K562 (cell line): ENCODE measurements at regions not wholly inside any gene's neighbourhood (a gene's known extent, or its start where the extent isn't known, plus 50 kb on each side); places are given as distances from the start of the nearest gene placed in this dataset.

Source experiments
- ATAC-seq: fragments of 200-7000 bp; cut with Tn5 transposase; 3 replicates; pipeline ENCODE4 v1.9.1; 2020; ENCODE audit warnings: moderate library complexity
- BruUV-seq: library from RNA; stranded (reverse); fragments of 400-500 nt; replicated peaks from 2 replicates; lab custom pipeline; 2021; lab: Mats Ljungman, UMichigan
- CTCF ChIA-PET: fragments of 300-600 bp; formaldehyde crosslinking; extraction: SDS; loops from one replicate; lab custom pipeline; 2021; ENCODE audit warnings: low intra/inter-chr PET ratio; lab: Yijun Ruan, JAX
- POLR2A ChIA-PET: fragments of 300-600, 350-650 bp; sonication (Branson Sonifier 250); formaldehyde crosslinking; extraction: SDS; loops from one replicate; lab custom pipeline; 2021; ENCODE audit warnings: antibody characterized with exemption, inconsistent platforms; lab: Yijun Ruan, JAX
- DNase-seq, 4 experiments: peaks; one replicate each; pipeline versions ENCODE4 v3.0.0 to v3.0.0-alpha.2; 2011 to 2018; ENCODE audit warnings: low spot score in 3 of 4, mixed read lengths in 3 of 4; ENCODE audit errors: extremely low read depth in 1 of 4
- FAIRE-seq: peaks from 2 replicates; lab custom pipeline; 2011; peaks lifted over from hg19 to GRCh38; lab: Jason Lieb, UNC
- H2AFZ ChIP-seq: 2 replicates; pipeline ENCODE4 v1.6.0; 2011; ENCODE audit warnings: low read depth, low read length, control low read depth, inconsistent platforms
- H3K27ac ChIP-seq: fragments of 200-600 bp; 3 replicates; pipeline ENCODE4 v1.8.0; 2011; ENCODE audit warnings: low read depth, mild to moderate bottlenecking, control low read depth, inconsistent platforms, low read length, moderate library complexity, mixed read lengths; ENCODE audit errors: extremely low read depth
- H3K27me3 ChIP-seq, 2 experiments: fragments of 300-600 bp in 1 of 2; 2 replicates in 1 of 2; 3 replicates in 1 of 2; pipeline versions ENCODE4 v1.6.0 to v1.8.0; 2011; ENCODE audit warnings: inconsistent platforms in 2 of 2, low read length in 2 of 2, mild to moderate bottlenecking in 1 of 2, mixed read lengths in 1 of 2, moderate library complexity in 1 of 2; ENCODE audit not compliant: control insufficient read depth in 2 of 2, insufficient read depth in 2 of 2
- H3K36me3 ChIP-seq: fragments of 300-600 bp; 3 replicates; pipeline ENCODE4 v1.8.0; 2011; ENCODE audit warnings: mild to moderate bottlenecking, low read length, inconsistent platforms; ENCODE audit not compliant: control insufficient read depth, insufficient read depth
- H3K4me1 ChIP-seq, 2 experiments: fragments of 200-600 bp in 1 of 2; replicated peaks in 1 of 2; 2 replicates in 1 of 2; 3 replicates in 1 of 2; pipeline versions ENCODE4 v1.5.1 to v1.8.0; 2011; ENCODE audit warnings: inconsistent platforms in 2 of 2, low read length in 2 of 2, mild to moderate bottlenecking in 1 of 2, mixed read lengths in 1 of 2, moderate library complexity in 1 of 2; ENCODE audit not compliant: control insufficient read depth in 2 of 2, insufficient read depth in 2 of 2
- H3K4me2 ChIP-seq: 2 replicates; pipeline ENCODE4 v1.6.1; 2011; ENCODE audit warnings: low read length, control low read depth, inconsistent platforms, mixed read lengths; ENCODE audit not compliant: insufficient read depth
- H3K4me3 ChIP-seq: fragments of 200-600 bp; sonication (generic), shearing (Covaris generic); 2 replicates; pipeline ENCODE4 v1.5.1; 2016; ENCODE audit warnings: control low read depth, inconsistent platforms
- H3K79me2 ChIP-seq: fragments of 200-600 bp; 3 replicates; pipeline ENCODE4 v1.8.0; 2011; ENCODE audit warnings: low read length, inconsistent platforms; ENCODE audit not compliant: control insufficient read depth, insufficient read depth
- H3K9ac ChIP-seq, 2 experiments: 2 replicates each; pipeline versions ENCODE4 v1.6.0 to v1.6.1; 2011; ENCODE audit warnings: low read depth in 2 of 2, low read length in 2 of 2, control low read depth in 1 of 2, inconsistent platforms in 1 of 2, mild to moderate bottlenecking in 1 of 2, mixed read lengths in 1 of 2; ENCODE audit not compliant: insufficient read depth in 1 of 2
- H3K9me1 ChIP-seq: one replicate; pipeline ENCODE4 v1.6.0; 2011; ENCODE audit warnings: inconsistent platforms, mild to moderate bottlenecking, low read length, moderate library complexity; ENCODE audit not compliant: control insufficient read depth, insufficient read depth
- H3K9me3 ChIP-seq: replicated peaks from 2 replicates; pipeline ENCODE4 v1.5.1; 2011; ENCODE audit warnings: low read depth, low read length, inconsistent platforms; ENCODE audit not compliant: control insufficient read depth, insufficient read depth
- H4K20me1 ChIP-seq: replicated peaks from 2 replicates; pipeline ENCODE4 v1.6.1; 2011; ENCODE audit warnings: low read length, inconsistent platforms, mixed read lengths; ENCODE audit not compliant: control insufficient read depth, insufficient read depth
- ARID2 ChIP-seq: fragments of 450-650 bp; IDR thresholded peaks from 2 replicates; pipeline ENCODE4 v1.6.1; 2017; ENCODE audit warnings: antibody characterized with exemption, mild to moderate bottlenecking
- ETS2 ChIP-seq: IDR thresholded peaks from 2 replicates; pipeline ENCODE4 v1.6.1; 2016; ENCODE audit warnings: borderline replicate concordance, missing genetic modification characterization, mild to moderate bottlenecking, moderate library complexity, missing compliant biosample characterization; ENCODE audit not compliant: poor library complexity, severe bottlenecking
- HOXB6 ChIP-seq: fragments of 250-450 bp; sonication (Bioruptor Pico); IDR thresholded peaks from 2 replicates; pipeline ENCODE4 v1.5.1; 2022; ENCODE audit warnings: mild to moderate bottlenecking, borderline replicate concordance
- KAT7 ChIP-seq: sonication (generic); formaldehyde crosslinking; IDR thresholded peaks from 2 replicates; pipeline ENCODE4 v1.8.0; 2022; ENCODE audit warnings: missing genetic modification reagents, mild to moderate bottlenecking, borderline replicate concordance
- KDM1A ChIP-seq, 2 experiments: fragments of 450-650 bp; IDR thresholded peaks; 2 replicates each; pipeline ENCODE4 v1.6.1; 2016; ENCODE audit warnings: mild to moderate bottlenecking in 2 of 2
- LARP7 ChIP-seq: fragments of 450-650 bp; IDR thresholded peaks from 2 replicates; pipeline ENCODE4 v1.6.1; 2016
- NCOA6 ChIP-seq: fragments of 450-650 bp; IDR thresholded peaks from 2 replicates; pipeline ENCODE4 v1.6.1; 2017; ENCODE audit warnings: mild to moderate bottlenecking
- NR1H2 ChIP-seq: sonication (generic); formaldehyde crosslinking; IDR thresholded peaks from 2 replicates; pipeline ENCODE4 v1.4.0; 2020; ENCODE audit warnings: mild to moderate bottlenecking, missing genetic modification reagents
- PCBP2 ChIP-seq: fragments of 200-400 bp; formaldehyde crosslinking; IDR thresholded peaks from 2 replicates; pipeline ENCODE4 v1.6.1; 2018; ENCODE audit warnings: low read length, low read depth, mild to moderate bottlenecking, moderate library complexity; ENCODE audit not compliant: poor library complexity, severe bottlenecking
- TAF15 ChIP-seq: fragments of 200-400 bp; formaldehyde crosslinking; IDR thresholded peaks from 2 replicates; pipeline ENCODE4 v1.6.1; 2017; ENCODE audit warnings: mild to moderate bottlenecking, low read depth, low read length, moderate library complexity
- ZNF408 ChIP-seq: fragments of 250-450 bp; sonication (Bioruptor Pico); IDR thresholded peaks from 2 replicates; pipeline ENCODE4 v1.4.0; 2020; ENCODE audit warnings: low read depth, mild to moderate bottlenecking, moderate library complexity
- ZNF695 ChIP-seq: fragments of 450-650 bp; formaldehyde crosslinking; IDR thresholded peaks from 2 replicates; pipeline ENCODE4 v1.4.0; 2020; ENCODE audit warnings: mild to moderate bottlenecking, moderate library complexity
- ZSCAN32 ChIP-seq: fragments of 450-650 bp; formaldehyde crosslinking; IDR thresholded peaks from 2 replicates; pipeline ENCODE4 v1.4.0; 2020; ENCODE audit warnings: mild to moderate bottlenecking, moderate library complexity
- WGBS: fragments of 100-300 bp; shearing (Covaris generic); methylation state at CpG from one replicate; pipeline ENCODE4 v1.1.6; 2016; ENCODE audit warnings: low coverage, mixed read lengths; ENCODE audit not compliant: insufficient coverage; ENCODE audit errors: missing lambda C conversion rate; 5-methylcytosine and 5-hydroxymethylcytosine counted together
- in situ Hi-C: fragments of 300-500 bp; cut with MboI; formaldehyde crosslinking; loops from 4 replicates; pipeline ENCODE4 v1.15.0; 2018; ENCODE audit warnings: inconsistent platforms, mixed read lengths
- intact Hi-C: fragments of 100-400 bp; cut with micrococcal nuclease; formaldehyde crosslinking; loops from 2 replicates; pipeline ENCODE4 v1.14.2; 2022
- TF ChIP-seq, protein P1 (sequence below): fragments of 450-650 bp; IDR thresholded peaks from 2 replicates; pipeline ENCODE4 v1.6.1; 2017; ENCODE audit warnings: antibody characterized with exemption, mild to moderate bottlenecking
- TF ChIP-seq, protein P2 (sequence below): fragments of 200-400 bp; formaldehyde crosslinking; IDR thresholded peaks from 2 replicates; pipeline ENCODE4 v1.6.1; 2017; ENCODE audit warnings: mild to moderate bottlenecking, low read depth, low read length, moderate library complexity

DNA sequence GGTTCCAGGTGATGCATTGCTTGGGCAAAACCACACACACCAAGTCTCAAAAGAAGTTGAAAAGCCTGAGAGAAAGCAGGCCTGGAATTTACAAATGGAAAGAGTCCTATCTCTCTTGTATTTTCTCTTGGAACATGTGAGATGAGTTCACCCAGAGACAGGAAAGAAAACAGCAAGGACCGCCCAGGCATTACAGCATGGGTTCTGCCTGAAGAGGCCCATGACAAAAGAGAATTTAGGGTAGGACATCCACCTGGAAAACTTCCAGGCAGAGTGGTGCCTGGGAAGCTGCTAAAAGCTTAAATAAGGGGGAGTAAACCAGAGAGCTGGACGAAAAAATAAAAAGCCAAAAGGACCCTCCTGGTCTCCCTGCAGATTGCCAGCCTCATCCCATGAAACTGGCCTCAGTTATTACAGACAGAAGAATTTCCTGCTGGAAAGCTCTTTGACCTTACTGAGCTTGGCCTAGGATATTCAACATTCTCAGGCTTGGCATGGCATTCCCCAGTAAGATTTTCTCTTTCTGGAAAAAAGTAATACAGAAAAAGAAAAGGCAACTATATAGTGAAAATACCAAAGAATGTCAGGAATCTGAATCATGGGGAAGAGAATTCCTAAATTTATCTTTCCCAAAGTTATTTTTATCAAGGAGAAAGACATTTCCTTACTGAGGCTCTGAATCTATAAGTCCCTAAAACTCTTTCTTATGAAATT lies 121.3 kb upstream of the NUDT4 start:
- POLR2A ChIA-PET, result interaction anchor here (1.0 to 1.1 kb wide), 2 partner anchors 11 to 59 kb away, joined by 3 to 6 read pairs; no protein-coding TSS in a partner anchor
- in situ Hi-C loops, result no loop called here

More for the DNA sequence above, 121.3 kb upstream of the NUDT4 start:
- Histone ChIP-seq H3K9me3 (no peaks in the 10 kb centered on the region), H4K20me1 (no peaks in the 10 kb centered on the region), H3K9ac (no peak overlapping the region), H3K36me3 (no peaks in the 10 kb centered on the region), H3K9me1 (no peaks in the 10 kb centered on the region), H3K4me1 (no peaks in the 10 kb centered on the region; a peak in 1 of 5 replicates), H3K4me3 (no peak overlapping the region), H3K27ac (no peak overlapping the region), H3K4me2 (no peak overlapping the region), H3K27me3 (no peaks in the 10 kb centered on the region), H2AFZ (no peak overlapping the region), H3K79me2 (no peaks in the 10 kb centered on the region)
- FAIRE-seq, result no peak
- no peak for ATAC-seq
- no TSS peak for BruUV-seq
- DNase-seq, result no peak
- 50% methylated on average over 2 of the region's 2 CpGs for WGBS
- intact Hi-C loops, result no loop called here
- TF ChIP-seq ZNF695 (CRISPR knock-in tag) (no peak), TAF15 (no peak), ZNF408 (no peak), KAT7 (CRISPR knock-in tag) (no peak), ETS2 (no peak), KDM1A (IDR thresholded peaks at IDR 0.05) (no peak), NCOA6 (no peak), ZSCAN32 (CRISPR knock-in tag) (no peak), PCBP2 (no peak), NR1H2 (no peak), HOXB6 (CRISPR knock-in tag) (no peak), ARID2 (no peak), LARP7 (no peak)
- TF ChIP-seq, protein P1, sequence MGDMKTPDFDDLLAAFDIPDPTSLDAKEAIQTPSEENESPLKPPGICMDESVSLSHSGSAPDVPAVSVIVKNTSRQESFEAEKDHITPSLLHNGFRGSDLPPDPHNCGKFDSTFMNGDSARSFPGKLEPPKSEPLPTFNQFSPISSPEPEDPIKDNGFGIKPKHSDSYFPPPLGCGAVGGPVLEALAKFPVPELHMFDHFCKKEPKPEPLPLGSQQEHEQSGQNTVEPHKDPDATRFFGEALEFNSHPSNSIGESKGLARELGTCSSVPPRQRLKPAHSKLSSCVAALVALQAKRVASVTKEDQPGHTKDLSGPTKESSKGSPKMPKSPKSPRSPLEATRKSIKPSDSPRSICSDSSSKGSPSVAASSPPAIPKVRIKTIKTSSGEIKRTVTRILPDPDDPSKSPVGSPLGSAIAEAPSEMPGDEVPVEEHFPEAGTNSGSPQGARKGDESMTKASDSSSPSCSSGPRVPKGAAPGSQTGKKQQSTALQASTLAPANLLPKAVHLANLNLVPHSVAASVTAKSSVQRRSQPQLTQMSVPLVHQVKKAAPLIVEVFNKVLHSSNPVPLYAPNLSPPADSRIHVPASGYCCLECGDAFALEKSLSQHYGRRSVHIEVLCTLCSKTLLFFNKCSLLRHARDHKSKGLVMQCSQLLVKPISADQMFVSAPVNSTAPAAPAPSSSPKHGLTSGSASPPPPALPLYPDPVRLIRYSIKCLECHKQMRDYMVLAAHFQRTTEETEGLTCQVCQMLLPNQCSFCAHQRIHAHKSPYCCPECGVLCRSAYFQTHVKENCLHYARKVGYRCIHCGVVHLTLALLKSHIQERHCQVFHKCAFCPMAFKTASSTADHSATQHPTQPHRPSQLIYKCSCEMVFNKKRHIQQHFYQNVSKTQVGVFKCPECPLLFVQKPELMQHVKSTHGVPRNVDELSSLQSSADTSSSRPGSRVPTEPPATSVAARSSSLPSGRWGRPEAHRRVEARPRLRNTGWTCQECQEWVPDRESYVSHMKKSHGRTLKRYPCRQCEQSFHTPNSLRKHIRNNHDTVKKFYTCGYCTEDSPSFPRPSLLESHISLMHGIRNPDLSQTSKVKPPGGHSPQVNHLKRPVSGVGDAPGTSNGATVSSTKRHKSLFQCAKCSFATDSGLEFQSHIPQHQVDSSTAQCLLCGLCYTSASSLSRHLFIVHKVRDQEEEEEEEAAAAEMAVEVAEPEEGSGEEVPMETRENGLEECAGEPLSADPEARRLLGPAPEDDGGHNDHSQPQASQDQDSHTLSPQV, result no peak
- TF ChIP-seq, protein P2, sequence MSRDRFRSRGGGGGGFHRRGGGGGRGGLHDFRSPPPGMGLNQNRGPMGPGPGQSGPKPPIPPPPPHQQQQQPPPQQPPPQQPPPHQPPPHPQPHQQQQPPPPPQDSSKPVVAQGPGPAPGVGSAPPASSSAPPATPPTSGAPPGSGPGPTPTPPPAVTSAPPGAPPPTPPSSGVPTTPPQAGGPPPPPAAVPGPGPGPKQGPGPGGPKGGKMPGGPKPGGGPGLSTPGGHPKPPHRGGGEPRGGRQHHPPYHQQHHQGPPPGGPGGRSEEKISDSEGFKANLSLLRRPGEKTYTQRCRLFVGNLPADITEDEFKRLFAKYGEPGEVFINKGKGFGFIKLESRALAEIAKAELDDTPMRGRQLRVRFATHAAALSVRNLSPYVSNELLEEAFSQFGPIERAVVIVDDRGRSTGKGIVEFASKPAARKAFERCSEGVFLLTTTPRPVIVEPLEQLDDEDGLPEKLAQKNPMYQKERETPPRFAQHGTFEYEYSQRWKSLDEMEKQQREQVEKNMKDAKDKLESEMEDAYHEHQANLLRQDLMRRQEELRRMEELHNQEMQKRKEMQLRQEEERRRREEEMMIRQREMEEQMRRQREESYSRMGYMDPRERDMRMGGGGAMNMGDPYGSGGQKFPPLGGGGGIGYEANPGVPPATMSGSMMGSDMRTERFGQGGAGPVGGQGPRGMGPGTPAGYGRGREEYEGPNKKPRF, result no peak
- CTCF ChIA-PET, result no interaction called here
